ENCODE measurements at regions not wholly inside any gene's neighbourhood (a gene's known extent, or its start where the extent isn't known, plus 50 kb on each side); places are given as distances from the start of the nearest gene placed in this dataset.

- no peaks in the 10 kb centered on the region for H3K9me3 ChIP-seq
- no peaks in the 10 kb centered on the region; the same call in 1 of the 2 replicates for H3K27me3 ChIP-seq
- no peak overlapping the region for H3K4me3 ChIP-seq
- DNase-seq, result no peak
- H3K36me3 ChIP-seq, result no peaks in the 10 kb centered on the region
Observed at GRCh38 chr10:118204292-118204943, 137.7 kb downstream of the FAM204A start.

- Histone ChIP-seq H3K36me3 (no peaks in the 10 kb centered on the region), H3K4me3 (no peak overlapping the region), H3K27me3 (no peaks in the 10 kb centered on the region; the same call in 1 of the 2 replicates), H3K9me3 (no peaks in the 10 kb centered on the region)
- no peak for DNase-seq
Observed at GRCh38 chr10:118203461-118203860, 138.7 kb downstream of the FAM204A start.

GRCh38 chr10:118195729-118196128, 146.4 kb downstream of the FAM204A start:
- Histone ChIP-seq H3K27me3 (peaks cover 3% of the 10 kb centered on the region), H3K36me3 (no peaks in the 10 kb centered on the region), H3K9me3 (no peaks in the 10 kb centered on the region), H3K4me3 (no peak overlapping the region)
- no peak for DNase-seq

GRCh38 chr10:118193642-118194041, 146.9 kb upstream of the RAB11FIP2 start:
- Histone ChIP-seq H3K9me3 (no peaks in the 10 kb centered on the region), H3K27me3 (peaks cover 3% of the 10 kb centered on the region), H3K4me3 (no peak overlapping the region), H3K36me3 (no peaks in the 10 kb centered on the region)
- no peak for DNase-seq

- Histone ChIP-seq H3K9me3 (no peaks in the 10 kb centered on the region), H3K4me3 (no peak overlapping the region), H3K27me3 (no peaks in the 10 kb centered on the region; the same call in 1 of the 2 replicates), H3K36me3 (no peaks in the 10 kb centered on the region)
- DNase-seq, result no peak
Observed at GRCh38 chr10:118181021-118181420, 134.3 kb upstream of the RAB11FIP2 start.

- no peak for DNase-seq
- no peaks in the 10 kb centered on the region for H3K36me3 ChIP-seq
- H3K27me3 ChIP-seq, result peaks cover 7% of the 10 kb centered on the region
- no peak overlapping the region for H3K4me3 ChIP-seq
- no peaks in the 10 kb centered on the region for H3K9me3 ChIP-seq
Observed at GRCh38 chr10:118175148-118175547, 128.4 kb upstream of the RAB11FIP2 start.

- H3K36me3 ChIP-seq, result no peaks in the 10 kb centered on the region
- no peak for DNase-seq
- no peaks in the 10 kb centered on the region for H3K9me3 ChIP-seq
Observed at GRCh38 chr10:118173296-118173695, 126.6 kb upstream of the RAB11FIP2 start.

GRCh38 chr10:118171861-118172260, 125.1 kb upstream of the RAB11FIP2 start:
- no peak for DNase-seq
- peaks cover 7% of the 10 kb centered on the region; the same call in 1 of the 2 replicates for H3K27me3 ChIP-seq
- H3K4me3 ChIP-seq, result no peak overlapping the region
- no peaks in the 10 kb centered on the region for H3K9me3 ChIP-seq
- H3K36me3 ChIP-seq, result no peaks in the 10 kb centered on the region

More at GRCh38 chr10:118173296-118173695, 126.6 kb upstream of the RAB11FIP2 start:
- Histone ChIP-seq H3K4me3 (no peak overlapping the region), H3K27me3 (peaks cover 7% of the 10 kb centered on the region; the same call in 1 of the 2 replicates)

GRCh38 chr10:118167056-118167700, 120.4 kb upstream of the RAB11FIP2 start:
- no peaks in the 10 kb centered on the region for H3K9me3 ChIP-seq
- peak; percentile 37 for DNase-seq
- H3K36me3 ChIP-seq, result no peaks in the 10 kb centered on the region
- H3K4me3 ChIP-seq, result no peak overlapping the region
- peaks cover 5% of the 10 kb centered on the region; the same call in 1 of the 2 replicates for H3K27me3 ChIP-seq

GRCh38 chr10:118163217-118163616, 116.5 kb upstream of the RAB11FIP2 start:
- Histone ChIP-seq H3K36me3 (no peaks in the 10 kb centered on the region), H3K9me3 (no peaks in the 10 kb centered on the region), H3K4me3 (no peak overlapping the region), H3K27me3 (no peaks in the 10 kb centered on the region)
- peak; percentile 40 for DNase-seq

GRCh38 chr10:118161461-118162246, 114.9 kb upstream of the RAB11FIP2 start:
- H3K9me3 ChIP-seq, result no peaks in the 10 kb centered on the region
- no peaks in the 10 kb centered on the region for H3K27me3 ChIP-seq
- H3K36me3 ChIP-seq, result no peaks in the 10 kb centered on the region
- DNase-seq, result no peak
- H3K4me3 ChIP-seq, result no peak overlapping the region

- DNase-seq, result no peak
- Histone ChIP-seq H3K9me3 (no peaks in the 10 kb centered on the region), H3K36me3 (no peaks in the 10 kb centered on the region), H3K4me3 (no peak overlapping the region), H3K27me3 (no peaks in the 10 kb centered on the region; the same call in 1 of the 2 replicates)
Observed at GRCh38 chr10:118153287-118153686, 106.5 kb upstream of the RAB11FIP2 start.

GRCh38 chr10:118151461-118151860, 104.7 kb upstream of the RAB11FIP2 start:
- peaks cover 2% of the 10 kb centered on the region; the same call in 1 of the 2 replicates for H3K27me3 ChIP-seq
- no peaks in the 10 kb centered on the region for H3K36me3 ChIP-seq
- no peak for DNase-seq
- no peak overlapping the region for H3K4me3 ChIP-seq
- H3K9me3 ChIP-seq, result no peaks in the 10 kb centered on the region

GRCh38 chr10:118148247-118148646, 101.5 kb upstream of the RAB11FIP2 start:
- Histone ChIP-seq H3K27me3 (peaks cover 2% of the 10 kb centered on the region; the same call in 1 of the 2 replicates), H3K36me3 (no peaks in the 10 kb centered on the region), H3K4me3 (no peak overlapping the region), H3K9me3 (no peaks in the 10 kb centered on the region)
- no peak for DNase-seq

- no peaks in the 10 kb centered on the region for H3K9me3 ChIP-seq
Observed at GRCh38 chr10:118145256-118145655, 98.5 kb upstream of the RAB11FIP2 start.

GRCh38 chr10:118141471-118141870, 94.7 kb upstream of the RAB11FIP2 start:
- H3K27me3 ChIP-seq, result no peaks in the 10 kb centered on the region
- no peaks in the 10 kb centered on the region for H3K9me3 ChIP-seq
- no peaks in the 10 kb centered on the region for H3K36me3 ChIP-seq
- no peak overlapping the region for H3K4me3 ChIP-seq
- DNase-seq, result no peak

More at GRCh38 chr10:118145256-118145655, 98.5 kb upstream of the RAB11FIP2 start:
- Histone ChIP-seq H3K27me3 (0 out of 2 replicates have a peak, but pooled peaks cover 2% of the 10 kb centered on the region), H3K4me3 (no peak overlapping the region), H3K36me3 (no peaks in the 10 kb centered on the region)
- no peak for DNase-seq

GRCh38 chr10:118139321-118139720, 92.6 kb upstream of the RAB11FIP2 start:
- Histone ChIP-seq H3K4me3 (no peak overlapping the region), H3K36me3 (no peaks in the 10 kb centered on the region), H3K9me3 (no peaks in the 10 kb centered on the region), H3K27me3 (no peaks in the 10 kb centered on the region)
- no peak for DNase-seq

Data from MG63 (cell line).